MCF 10A (cell line): ENCODE measurements at regions not wholly inside any gene's neighbourhood (a gene's known extent, or its start where the extent isn't known, plus 50 kb on each side); places are given as distances from the start of the nearest gene placed in this dataset.

ENCODE experiments used
- BruUV-seq: library from RNA; stranded (reverse); fragments of 400-500 nt; replicated peaks from 2 replicates; lab custom pipeline; 2021; lab: Mats Ljungman, UMichigan
- CTCF ChIA-PET: fragments of 300-600 bp; sonication (Branson Sonifier 250); formaldehyde crosslinking; extraction: SDS; loops from one replicate; lab custom pipeline; 2021; ENCODE audit warnings: antibody characterized with exemption, inconsistent platforms; lab: Yijun Ruan, JAX
- POLR2A ChIA-PET: fragments of 300-600, 350-650 bp; sonication (Branson Sonifier 250); formaldehyde crosslinking; extraction: SDS; loops from one replicate; lab custom pipeline; 2020; ENCODE audit warnings: antibody characterized with exemption, inconsistent platforms; lab: Yijun Ruan, JAX
- DNase-seq: peaks from one replicate; pipeline ENCODE4 v3.0.0-alpha.2; 2018; ENCODE audit not compliant: unreplicated experiment
- H3K27ac Mint-ChIP-seq: one replicate; pipeline ENCODE4 v1.8.0; 2022; ENCODE audit warnings: mild to moderate bottlenecking, low read depth, mixed read lengths; ENCODE audit not compliant: unreplicated experiment
- H3K27me3 Mint-ChIP-seq: one replicate; pipeline ENCODE4 v1.8.0; 2022; ENCODE audit warnings: mixed read lengths; ENCODE audit not compliant: insufficient read depth, unreplicated experiment
- H3K36me3 Mint-ChIP-seq: one replicate; pipeline ENCODE4 v1.8.0; 2022; ENCODE audit warnings: mild to moderate bottlenecking, moderate library complexity, mixed read lengths; ENCODE audit not compliant: insufficient read depth, unreplicated experiment
- H3K4me1 Mint-ChIP-seq: one replicate; pipeline ENCODE4 v1.8.0; 2022; ENCODE audit warnings: mixed read lengths; ENCODE audit not compliant: insufficient read depth, unreplicated experiment
- H3K4me3 Mint-ChIP-seq: one replicate; pipeline ENCODE4 v1.8.0; 2022; ENCODE audit warnings: mild to moderate bottlenecking, moderate library complexity, mixed read lengths; ENCODE audit not compliant: unreplicated experiment
- H3K9me3 Mint-ChIP-seq: one replicate; pipeline ENCODE4 v1.8.0; 2022; ENCODE audit warnings: mixed read lengths; ENCODE audit not compliant: unreplicated experiment
- intact Hi-C: fragments of 100-400 bp; cut with micrococcal nuclease; formaldehyde crosslinking; loops from 2 replicates; pipeline ENCODE4 v1.14.1; 2022
- TF ChIP-seq, protein P1 (sequence below): fragments of 200-600 bp; IDR thresholded peaks from one replicate; pipeline ENCODE4 v1.8.0; 2022; ENCODE audit warnings: antibody characterized with exemption, mild to moderate bottlenecking; ENCODE audit not compliant: unreplicated experiment

DNA sequence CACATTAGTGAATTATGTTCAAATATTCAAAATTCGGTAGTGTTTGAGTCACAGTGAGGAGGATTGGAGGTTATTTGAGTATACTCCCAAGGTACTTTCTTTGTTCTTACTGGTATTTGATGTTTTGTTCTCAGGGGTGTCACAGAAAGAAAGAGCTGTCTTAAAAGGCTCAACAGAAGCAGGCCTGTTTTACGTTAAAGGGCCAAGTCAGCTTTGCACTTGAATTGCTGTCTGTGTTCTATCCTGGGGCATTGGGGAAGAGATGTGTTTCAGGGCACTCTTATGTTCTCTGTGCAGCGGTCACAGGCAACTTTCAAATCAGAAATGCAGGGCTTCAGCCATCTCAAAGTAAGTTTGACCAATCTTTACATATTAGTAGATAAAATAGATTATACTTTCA is 1113.1 kb upstream of the LCORL start:
- H3K27ac Mint-ChIP-seq, result no peak overlapping the region
- CTCF ChIA-PET, result no interaction called here
- no peaks in the 10 kb centered on the region for H3K27me3 Mint-ChIP-seq
- intact Hi-C loops, result no loop called here
- no peaks in the 10 kb centered on the region for H3K4me1 Mint-ChIP-seq
- TF ChIP-seq, protein P1, sequence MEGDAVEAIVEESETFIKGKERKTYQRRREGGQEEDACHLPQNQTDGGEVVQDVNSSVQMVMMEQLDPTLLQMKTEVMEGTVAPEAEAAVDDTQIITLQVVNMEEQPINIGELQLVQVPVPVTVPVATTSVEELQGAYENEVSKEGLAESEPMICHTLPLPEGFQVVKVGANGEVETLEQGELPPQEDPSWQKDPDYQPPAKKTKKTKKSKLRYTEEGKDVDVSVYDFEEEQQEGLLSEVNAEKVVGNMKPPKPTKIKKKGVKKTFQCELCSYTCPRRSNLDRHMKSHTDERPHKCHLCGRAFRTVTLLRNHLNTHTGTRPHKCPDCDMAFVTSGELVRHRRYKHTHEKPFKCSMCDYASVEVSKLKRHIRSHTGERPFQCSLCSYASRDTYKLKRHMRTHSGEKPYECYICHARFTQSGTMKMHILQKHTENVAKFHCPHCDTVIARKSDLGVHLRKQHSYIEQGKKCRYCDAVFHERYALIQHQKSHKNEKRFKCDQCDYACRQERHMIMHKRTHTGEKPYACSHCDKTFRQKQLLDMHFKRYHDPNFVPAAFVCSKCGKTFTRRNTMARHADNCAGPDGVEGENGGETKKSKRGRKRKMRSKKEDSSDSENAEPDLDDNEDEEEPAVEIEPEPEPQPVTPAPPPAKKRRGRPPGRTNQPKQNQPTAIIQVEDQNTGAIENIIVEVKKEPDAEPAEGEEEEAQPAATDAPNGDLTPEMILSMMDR, result no peak
- no TSS peak for BruUV-seq
- POLR2A ChIA-PET, result interaction anchor here (0.6 kb wide), 1 partner anchor 59 kb away, joined by 3 read pairs; no protein-coding TSS in a partner anchor
- no peak for DNase-seq
- no peak overlapping the region for H3K4me3 Mint-ChIP-seq
- H3K36me3 Mint-ChIP-seq, result no peaks in the 10 kb centered on the region
- no peaks in the 10 kb centered on the region for H3K9me3 Mint-ChIP-seq

DNA sequence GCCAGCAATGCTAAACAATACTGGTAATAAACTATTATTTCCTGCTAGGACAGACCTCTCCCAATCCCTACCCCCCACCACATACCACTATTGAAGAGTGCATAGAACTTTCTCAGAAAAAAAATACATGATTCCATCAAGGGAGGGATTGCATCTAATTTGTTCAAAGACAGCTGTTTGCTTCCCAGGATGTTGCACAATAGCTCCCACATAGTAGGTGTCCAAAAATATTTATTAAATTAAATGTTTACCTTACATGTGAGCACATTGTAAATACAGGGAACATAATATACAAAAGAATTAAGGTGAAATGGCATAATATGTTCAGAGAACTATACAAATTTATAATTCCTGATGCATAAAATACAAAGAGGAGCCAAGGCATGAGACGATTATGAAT is 1111.8 kb upstream of the LCORL start:
- Mint-ChIP-seq H3K4me3 (no peak overlapping the region), H3K27ac (no peak overlapping the region), H3K36me3 (no peaks in the 10 kb centered on the region), H3K4me1 (no peaks in the 10 kb centered on the region), H3K9me3 (no peaks in the 10 kb centered on the region), H3K27me3 (no peaks in the 10 kb centered on the region)
- BruUV-seq, result no TSS peak
- TF ChIP-seq, protein P1, result no peak
- POLR2A ChIA-PET, result no interaction called here
- intact Hi-C loops, result no loop called here
- CTCF ChIA-PET, result no interaction called here
- no peak for DNase-seq

DNA sequence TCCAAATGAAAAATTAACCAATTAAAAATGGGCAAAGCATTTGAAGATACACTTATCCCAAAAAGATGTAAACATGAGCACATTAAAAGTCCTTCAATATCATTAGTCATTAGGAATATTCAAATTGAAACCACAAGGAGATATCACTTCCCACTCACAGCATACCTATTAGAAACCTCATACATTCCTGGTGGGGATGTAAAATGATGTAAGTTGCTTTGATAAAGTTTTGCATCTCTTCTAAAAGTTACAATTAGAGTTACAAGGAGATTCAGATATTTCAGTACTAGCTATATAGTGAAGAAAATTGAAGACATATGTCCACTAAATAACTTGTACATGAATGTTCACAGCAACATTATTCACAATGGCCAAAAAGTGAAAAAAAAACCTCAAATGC is 1109.3 kb upstream of the LCORL start:
- H3K27ac Mint-ChIP-seq, result no peak overlapping the region
- no peaks in the 10 kb centered on the region for H3K36me3 Mint-ChIP-seq
- POLR2A ChIA-PET, result no interaction called here
- DNase-seq, result no peak
- CTCF ChIA-PET, result no interaction called here
- intact Hi-C loops, result no loop called here
- H3K9me3 Mint-ChIP-seq, result no peaks in the 10 kb centered on the region
- TF ChIP-seq, protein P1, result no peak
- H3K4me3 Mint-ChIP-seq, result no peak overlapping the region
- no peaks in the 10 kb centered on the region for H3K27me3 Mint-ChIP-seq
- no peaks in the 10 kb centered on the region for H3K4me1 Mint-ChIP-seq
- no TSS peak for BruUV-seq

DNA sequence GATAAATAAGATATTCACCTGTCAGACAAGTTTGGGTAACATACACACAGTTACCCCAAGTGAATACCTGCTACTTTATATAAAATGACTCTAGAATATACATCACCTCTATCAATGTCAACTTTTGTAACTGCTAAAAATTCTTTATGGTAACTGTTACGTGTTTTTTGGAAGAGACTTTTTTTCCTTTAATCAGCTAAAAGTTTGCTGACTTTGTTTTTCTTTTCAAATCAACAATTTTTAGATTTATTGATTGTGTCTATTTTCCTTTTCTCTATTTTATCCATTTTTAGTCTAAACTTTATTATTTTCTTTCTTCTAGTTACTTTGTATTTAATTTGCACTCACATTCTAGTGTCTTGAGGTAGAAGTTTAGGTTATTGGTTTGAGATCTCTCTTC is 1106.6 kb upstream of the LCORL start:
- Mint-ChIP-seq H3K4me3 (no peak overlapping the region), H3K36me3 (no peaks in the 10 kb centered on the region), H3K27me3 (no peaks in the 10 kb centered on the region), H3K27ac (no peak overlapping the region), H3K4me1 (peaks cover 5% of the 10 kb centered on the region), H3K9me3 (peaks cover 10% of the 10 kb centered on the region)
- BruUV-seq, result no TSS peak
- TF ChIP-seq, protein P1, result no peak
- DNase-seq, result no peak
- ChIA-PET CTCF (interaction anchor here (0.6 kb wide), 1 partner anchor 1130 kb away, joined by 3 read pairs; no protein-coding TSS in a partner anchor), POLR2A (interaction anchor here (1.1 kb wide), 1 partner anchor 138 kb away, joined by 4 read pairs; no protein-coding TSS in a partner anchor)
- intact Hi-C loops, result no loop called here
